ENCODE measurements at regions not wholly inside any gene's neighbourhood (a gene's known extent, or its start where the extent isn't known, plus 50 kb on each side); places are given as distances from the start of the nearest gene placed in this dataset.

DNA sequence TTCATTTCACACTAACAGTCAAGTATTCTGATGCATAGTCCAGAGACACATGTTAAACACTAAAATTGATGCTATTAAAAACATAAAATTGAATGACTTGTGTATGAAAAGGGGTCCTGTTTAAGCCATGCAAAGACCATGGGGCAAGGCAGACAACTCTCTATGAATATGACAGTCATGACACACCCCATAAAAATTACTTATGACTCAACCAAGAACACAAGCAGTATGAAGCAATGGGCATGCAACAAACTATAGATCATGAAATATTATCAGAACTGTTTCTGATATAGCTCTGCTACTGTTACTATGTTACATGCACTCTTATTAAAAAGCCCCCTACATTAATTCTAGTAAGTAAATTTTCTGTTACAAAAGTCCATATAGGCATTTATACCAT is 57.5 kb upstream of the ZCCHC13 start:
- no peak for TF ChIP-seq TAF1 (IDR thresholded peaks at IDR 0.05; ENCODE audit: borderline replicate concordance, insufficient read depth, low read length)
- no peak for TF ChIP-seq REST (IDR thresholded peaks at IDR 0.05; ENCODE audit: insufficient read depth in 1 of 2, low read depth in 2 of 2, low read length in 2 of 2)
- TF ChIP-seq FOXP2 (optimal IDR thresholded peaks at IDR 0.05; ENCODE audit: borderline replicate concordance, extremely low read depth, extremely low read length, insufficient read depth), result no peak
- no peak for TF ChIP-seq SIN3A (IDR thresholded peaks at IDR 0.05; ENCODE audit: borderline replicate concordance, insufficient read depth, low read length)
- TF ChIP-seq POLR2AphosphoS5 (IDR thresholded peaks at IDR 0.05; ENCODE audit: low read depth, low read length), result no peak

DNA sequence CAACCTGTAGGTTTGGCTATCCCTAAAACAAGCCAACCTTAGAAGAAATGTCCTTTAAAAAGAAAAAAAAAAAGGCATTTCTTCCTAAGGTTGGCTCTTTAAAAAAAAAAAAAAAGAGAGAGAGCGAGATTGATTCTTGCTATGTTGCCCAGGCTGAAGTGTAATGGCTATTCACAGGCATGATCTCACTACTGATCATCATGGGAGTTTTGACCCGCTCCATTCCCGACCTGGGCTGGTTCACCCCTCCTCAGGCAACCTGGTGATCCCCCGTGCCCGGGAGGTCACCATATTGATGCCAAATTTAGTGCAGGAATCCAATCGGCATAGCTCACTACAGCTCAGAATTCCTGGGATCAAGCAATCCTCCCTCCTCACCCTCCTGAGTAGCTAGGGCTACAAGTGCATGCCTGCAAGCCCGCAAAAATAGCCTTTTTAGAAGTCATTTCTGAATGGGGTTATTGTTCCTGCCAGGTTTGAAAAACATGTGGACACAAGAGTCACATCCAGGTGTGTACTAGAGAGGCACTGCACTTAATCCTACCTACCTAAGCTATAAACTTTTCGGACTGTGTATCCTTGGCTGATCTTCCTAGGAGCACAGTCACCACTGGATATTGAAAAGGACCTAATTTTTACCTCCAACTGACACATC is 61.4 kb upstream of the ZCCHC13 start:
- no peak for TF ChIP-seq FOXP2 (optimal IDR thresholded peaks at IDR 0.05; ENCODE audit: borderline replicate concordance, extremely low read depth, extremely low read length, insufficient read depth)
- no peak for TF ChIP-seq SIN3A (IDR thresholded peaks at IDR 0.05; ENCODE audit: borderline replicate concordance, insufficient read depth, low read length)
- no peak for TF ChIP-seq REST (IDR thresholded peaks at IDR 0.05; ENCODE audit: insufficient read depth in 1 of 2, low read depth in 2 of 2, low read length in 2 of 2)
- TF ChIP-seq POLR2AphosphoS5 (IDR thresholded peaks at IDR 0.05; ENCODE audit: low read depth, low read length), result no peak
- no peak for TF ChIP-seq TAF1 (IDR thresholded peaks at IDR 0.05; ENCODE audit: borderline replicate concordance, insufficient read depth, low read length)

DNA sequence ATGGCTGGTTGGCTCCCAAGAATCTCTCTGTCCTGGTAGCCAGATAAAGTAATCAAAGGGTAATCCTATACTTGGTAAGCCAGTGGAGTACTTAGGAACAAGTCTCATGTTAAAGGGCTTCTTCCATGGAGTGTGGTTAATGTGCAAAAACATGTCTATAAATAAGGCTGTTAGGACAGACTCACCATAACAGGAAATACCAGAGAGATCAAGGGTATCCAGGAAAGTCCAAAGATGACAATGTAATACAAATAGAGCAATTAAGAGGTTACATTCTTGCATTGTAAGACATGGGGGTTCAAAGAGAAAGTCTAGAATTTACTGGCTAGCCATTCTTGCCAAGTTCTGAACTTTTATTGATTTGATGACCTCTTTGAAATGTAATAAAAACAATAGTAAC is 61.9 kb upstream of the ZCCHC13 start:
- no peak for TF ChIP-seq REST (IDR thresholded peaks at IDR 0.05; ENCODE audit: insufficient read depth in 1 of 2, low read depth in 2 of 2, low read length in 2 of 2)
- TF ChIP-seq TAF1 (IDR thresholded peaks at IDR 0.05; ENCODE audit: borderline replicate concordance, insufficient read depth, low read length), result no peak
- TF ChIP-seq POLR2AphosphoS5 (IDR thresholded peaks at IDR 0.05; ENCODE audit: low read depth, low read length), result no peak
- TF ChIP-seq FOXP2 (optimal IDR thresholded peaks at IDR 0.05; ENCODE audit: borderline replicate concordance, extremely low read depth, extremely low read length, insufficient read depth), result no peak
- TF ChIP-seq SIN3A (IDR thresholded peaks at IDR 0.05; ENCODE audit: borderline replicate concordance, insufficient read depth, low read length), result no peak

DNA sequence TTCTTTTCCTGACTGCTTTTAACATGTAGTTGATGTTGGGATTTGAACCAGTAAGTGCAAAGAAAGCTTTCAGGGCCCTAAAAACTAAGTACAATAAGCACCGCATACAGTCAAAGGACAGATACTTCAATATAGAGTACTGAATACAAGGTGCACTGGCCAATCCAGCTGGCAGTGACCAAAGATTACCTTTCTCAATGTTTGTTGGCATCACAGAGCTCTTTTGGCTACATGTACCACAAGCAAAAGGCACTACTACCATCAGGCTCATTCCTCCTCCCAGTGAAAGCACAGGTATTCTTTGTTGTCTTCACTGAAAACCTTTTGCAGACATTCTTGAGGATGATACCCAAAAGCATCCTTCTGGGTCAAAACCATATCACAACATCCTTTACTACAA is 65.2 kb upstream of the ZCCHC13 start:
- TF ChIP-seq TAF1 (IDR thresholded peaks at IDR 0.05; ENCODE audit: borderline replicate concordance, insufficient read depth, low read length) (no peak), SIN3A (IDR thresholded peaks at IDR 0.05; ENCODE audit: borderline replicate concordance, insufficient read depth, low read length) (no peak), REST (IDR thresholded peaks at IDR 0.05; ENCODE audit: insufficient read depth in 1 of 2, low read depth in 2 of 2, low read length in 2 of 2) (no peak), POLR2AphosphoS5 (IDR thresholded peaks at IDR 0.05; ENCODE audit: low read depth, low read length) (no peak), FOXP2 (optimal IDR thresholded peaks at IDR 0.05; ENCODE audit: borderline replicate concordance, extremely low read depth, extremely low read length, insufficient read depth) (no peak)
